Uterus (tissue), 2 donors: ENCODE measurements at regions not wholly inside any gene's neighbourhood (a gene's known extent, or its start where the extent isn't known, plus 50 kb on each side); places are given as distances from the start of the nearest gene placed in this dataset.

Source experiments
- POLR2A ChIP-seq, 2 donors: fragments of 450-650 bp; IDR thresholded peaks; one replicate each; pipeline ENCODE4 v1.6.1; 2016; ENCODE audit warnings: antibody characterized with exemption in 2 of 2, mild to moderate bottlenecking in 1 of 2, moderate library complexity in 1 of 2
- TF ChIP-seq, protein P1 (sequence below), 4 experiments: fragments of 200-600 bp in 2 of 4; fragments of 450-650 bp in 2 of 4; sonication (generic) in 2 of 4; IDR thresholded peaks; one replicate each; pipeline ENCODE4 v1.5.1; 2016 to 2019; ENCODE audit warnings: antibody characterized with exemption in 4 of 4, mild to moderate bottlenecking in 2 of 4, moderate library complexity in 1 of 4

DNA sequence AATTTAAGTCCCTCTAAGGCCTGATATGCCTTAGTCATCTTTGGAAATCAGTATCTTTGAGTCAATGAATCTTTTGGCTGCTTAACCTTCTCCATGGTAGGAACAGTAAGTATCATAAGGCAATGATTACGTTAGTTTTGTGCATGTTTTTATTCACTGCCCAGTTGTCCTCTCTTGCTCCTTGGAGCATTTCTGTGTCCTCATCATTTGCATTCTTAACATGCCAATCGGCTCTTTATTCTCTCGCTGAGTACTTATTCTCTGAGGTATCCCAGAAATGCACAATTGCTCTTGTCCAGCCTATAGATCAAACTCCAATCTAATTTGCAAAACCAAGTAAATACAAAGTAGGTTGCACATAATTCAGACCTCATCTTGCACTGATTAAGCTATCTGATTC lies 405.0 kb upstream of the IL12A start:
- no peak for TF ChIP-seq POLR2A (IDR thresholded peaks at IDR 0.05)
- TF ChIP-seq, protein P1, sequence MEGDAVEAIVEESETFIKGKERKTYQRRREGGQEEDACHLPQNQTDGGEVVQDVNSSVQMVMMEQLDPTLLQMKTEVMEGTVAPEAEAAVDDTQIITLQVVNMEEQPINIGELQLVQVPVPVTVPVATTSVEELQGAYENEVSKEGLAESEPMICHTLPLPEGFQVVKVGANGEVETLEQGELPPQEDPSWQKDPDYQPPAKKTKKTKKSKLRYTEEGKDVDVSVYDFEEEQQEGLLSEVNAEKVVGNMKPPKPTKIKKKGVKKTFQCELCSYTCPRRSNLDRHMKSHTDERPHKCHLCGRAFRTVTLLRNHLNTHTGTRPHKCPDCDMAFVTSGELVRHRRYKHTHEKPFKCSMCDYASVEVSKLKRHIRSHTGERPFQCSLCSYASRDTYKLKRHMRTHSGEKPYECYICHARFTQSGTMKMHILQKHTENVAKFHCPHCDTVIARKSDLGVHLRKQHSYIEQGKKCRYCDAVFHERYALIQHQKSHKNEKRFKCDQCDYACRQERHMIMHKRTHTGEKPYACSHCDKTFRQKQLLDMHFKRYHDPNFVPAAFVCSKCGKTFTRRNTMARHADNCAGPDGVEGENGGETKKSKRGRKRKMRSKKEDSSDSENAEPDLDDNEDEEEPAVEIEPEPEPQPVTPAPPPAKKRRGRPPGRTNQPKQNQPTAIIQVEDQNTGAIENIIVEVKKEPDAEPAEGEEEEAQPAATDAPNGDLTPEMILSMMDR (IDR thresholded peaks at IDR 0.05), result no peak
